ENCODE measurements at regions not wholly inside any gene's neighbourhood (a gene's known extent, or its start where the extent isn't known, plus 50 kb on each side); places are given as distances from the start of the nearest gene placed in this dataset.
A peak's percentile ranks its signal among the peaks of the same experiment; 100 is the strongest.
"Not testable (repeated sequence)": the region's sequence is repeated elsewhere in the genome, so short reads cannot be mapped to it uniquely, and the experiment has no call there.

GRCh38 chr2:91422102-91422501 is 2730.6 kb downstream of the RPIA start:
- DNase-seq (ENCODE audit: low spot score); in situ Hi-C loops (cut with MboI; ENCODE audit: low pct_unique_long_range_greater_than_20kb, low sequenced_read_pairs, unreplicated experiment): not testable (repeated sequence)

GRCh38 chr2:91427148-91427547 is 2735.7 kb downstream of the RPIA start:
- DNase-seq (ENCODE audit: low spot score); in situ Hi-C loops (cut with MboI; ENCODE audit: low pct_unique_long_range_greater_than_20kb, low sequenced_read_pairs, unreplicated experiment): not testable (repeated sequence)

GRCh38 chr2:91441932-91442245 is 2750.4 kb downstream of the RPIA start:
- in situ Hi-C loops (cut with MboI; ENCODE audit: low pct_unique_long_range_greater_than_20kb, low sequenced_read_pairs, unreplicated experiment); DNase-seq (ENCODE audit: low spot score): not testable (repeated sequence)

- no peak for TF ChIP-seq CTCF (IDR thresholded peaks at IDR 0.05; ENCODE audit: extremely low read depth, insufficient read depth, missing control alignments)
- in situ Hi-C loops (cut with MboI; ENCODE audit: low pct_unique_long_range_greater_than_20kb, low sequenced_read_pairs, unreplicated experiment): no loop called here
- peak; percentile 29 for DNase-seq (ENCODE audit: low spot score)
Observed at GRCh38 chr2:91442246-91442905, 2750.9 kb downstream of the RPIA start.

- DNase-seq (ENCODE audit: low spot score); in situ Hi-C loops (cut with MboI; ENCODE audit: low pct_unique_long_range_greater_than_20kb, low sequenced_read_pairs, unreplicated experiment): not testable (repeated sequence)
Observed at GRCh38 chr2:91442906-91443729, 2751.6 kb downstream of the RPIA start.

GRCh38 chr2:91443730-91444115 is 2752.2 kb downstream of the RPIA start:
- in situ Hi-C loops (cut with MboI; ENCODE audit: low pct_unique_long_range_greater_than_20kb, low sequenced_read_pairs, unreplicated experiment); DNase-seq (ENCODE audit: low spot score): not testable (repeated sequence)

- DNase-seq (ENCODE audit: low spot score); in situ Hi-C loops (cut with MboI; ENCODE audit: low pct_unique_long_range_greater_than_20kb, low sequenced_read_pairs, unreplicated experiment): not testable (repeated sequence)
Observed at GRCh38 chr2:91445705-91446104, 2754.2 kb downstream of the RPIA start.

GRCh38 chr2:91446489-91446888 is 2755.0 kb downstream of the RPIA start:
- in situ Hi-C loops (cut with MboI; ENCODE audit: low pct_unique_long_range_greater_than_20kb, low sequenced_read_pairs, unreplicated experiment); DNase-seq (ENCODE audit: low spot score): not testable (repeated sequence)

GRCh38 chr2:91446915-91447314 is 2755.4 kb downstream of the RPIA start:
- DNase-seq (ENCODE audit: low spot score); in situ Hi-C loops (cut with MboI; ENCODE audit: low pct_unique_long_range_greater_than_20kb, low sequenced_read_pairs, unreplicated experiment): not testable (repeated sequence)

GRCh38 chr2:91447508-91447907 is 2756.0 kb downstream of the RPIA start:
- not testable (repeated sequence) for DNase-seq (ENCODE audit: low spot score)

GRCh38 chr2:91462292-91462691 is 2770.8 kb downstream of the RPIA start:
- DNase-seq (ENCODE audit: low spot score); in situ Hi-C loops (cut with MboI; ENCODE audit: low pct_unique_long_range_greater_than_20kb, low sequenced_read_pairs, unreplicated experiment): not testable (repeated sequence)

More at GRCh38 chr2:91447508-91447907, 2756.0 kb downstream of the RPIA start:
- in situ Hi-C loops (cut with MboI; ENCODE audit: low pct_unique_long_range_greater_than_20kb, low sequenced_read_pairs, unreplicated experiment): not testable (repeated sequence)

GRCh38 chr2:91463007-91463406 is 2771.5 kb downstream of the RPIA start:
- in situ Hi-C loops (cut with MboI; ENCODE audit: low pct_unique_long_range_greater_than_20kb, low sequenced_read_pairs, unreplicated experiment); DNase-seq (ENCODE audit: low spot score): not testable (repeated sequence)

- DNase-seq (ENCODE audit: low spot score); in situ Hi-C loops (cut with MboI; ENCODE audit: low pct_unique_long_range_greater_than_20kb, low sequenced_read_pairs, unreplicated experiment): not testable (repeated sequence)
Observed at GRCh38 chr2:91466780-91467363, 2775.4 kb downstream of the RPIA start.

- DNase-seq (ENCODE audit: low spot score); in situ Hi-C loops (cut with MboI; ENCODE audit: low pct_unique_long_range_greater_than_20kb, low sequenced_read_pairs, unreplicated experiment): not testable (repeated sequence)
Observed at GRCh38 chr2:91476244-91476935, 2784.9 kb downstream of the RPIA start.

- DNase-seq (ENCODE audit: low spot score); in situ Hi-C loops (cut with MboI; ENCODE audit: low pct_unique_long_range_greater_than_20kb, low sequenced_read_pairs, unreplicated experiment): not testable (repeated sequence)
Observed at GRCh38 chr2:91476936-91477246, 2785.4 kb downstream of the RPIA start.

- DNase-seq (ENCODE audit: low spot score); in situ Hi-C loops (cut with MboI; ENCODE audit: low pct_unique_long_range_greater_than_20kb, low sequenced_read_pairs, unreplicated experiment): not testable (repeated sequence)
Observed at GRCh38 chr2:91477291-91477690, 2785.8 kb downstream of the RPIA start.

All from GM13977 (cell line).